CD4-positive, alpha-beta memory T cell (primary cell): ENCODE measurements at regions not wholly inside any gene's neighbourhood (a gene's known extent, or its start where the extent isn't known, plus 50 kb on each side); places are given as distances from the start of the nearest gene placed in this dataset.
A peak's percentile ranks its signal among the peaks of the same experiment; 100 is the strongest.

ENCODE experiments used
- CTCF ChIA-PET: fragments of 350-600 bp; sonication (Branson Sonifier 250); formaldehyde crosslinking; loops from one replicate; lab custom pipeline; 2021; ENCODE audit warnings: inconsistent platforms; ENCODE audit not compliant: partially characterized antibody; lab: Charles Lee
- POLR2A ChIA-PET: fragments of 350-600 bp; sonication (Branson Sonifier 250); formaldehyde crosslinking; loops from one replicate; lab custom pipeline; 2021; ENCODE audit not compliant: partially characterized antibody; lab: Charles Lee
- DNase-seq, 5 donors: peaks; one replicate each; pipeline versions ENCODE4 v3.0.0 to v3.0.0-alpha.2; 2020 to 2022; ENCODE audit warnings: mixed read lengths in 1 of 5
- H3K27ac ChIP-seq: one replicate; pipeline ENCODE4 v1.7.0; 2013; ENCODE audit warnings: low read depth, low read length
- H3K27me3 ChIP-seq: 2 replicates; pipeline ENCODE4 v1.7.0; 2013; ENCODE audit warnings: mild to moderate bottlenecking, low read length, moderate library complexity; ENCODE audit not compliant: insufficient read depth
- H3K36me3 ChIP-seq: 2 replicates; pipeline ENCODE4 v1.7.0; 2013; ENCODE audit warnings: mild to moderate bottlenecking, low read length, moderate library complexity; ENCODE audit not compliant: insufficient read depth
- H3K4me1 ChIP-seq: 2 replicates; pipeline ENCODE4 v1.7.0; 2013; ENCODE audit warnings: mild to moderate bottlenecking, low read length, moderate library complexity; ENCODE audit not compliant: insufficient read depth
- H3K4me3 ChIP-seq, 2 donors: one replicate each; pipeline ENCODE4 v1.7.0; 2013; ENCODE audit warnings: low read length in 2 of 2, mild to moderate bottlenecking in 1 of 2
- H3K9me3 ChIP-seq, 2 donors: one replicate each; pipeline ENCODE4 v1.7.0; 2013; ENCODE audit warnings: low read length in 2 of 2, control low read depth in 1 of 2; ENCODE audit not compliant: control insufficient read depth in 1 of 2
- H3K27ac Mint-ChIP-seq, 7 donors: one replicate each; pipeline ENCODE4 v1.8.0; 2020 to 2021; ENCODE audit warnings: mixed read lengths in 7 of 7, mild to moderate bottlenecking in 6 of 7, inconsistent platforms in 3 of 7, moderate library complexity in 3 of 7
- H3K27me3 Mint-ChIP-seq, 2 donors: one replicate each; pipeline ENCODE4 v1.8.0; 2020 to 2021; ENCODE audit warnings: mixed read lengths in 2 of 2
- H3K36me3 Mint-ChIP-seq, 2 donors: one replicate each; pipeline ENCODE4 v1.8.0; 2020 to 2021; ENCODE audit warnings: mixed read lengths in 2 of 2, inconsistent platforms in 1 of 2, mild to moderate bottlenecking in 1 of 2
- H3K4me1 Mint-ChIP-seq, 4 donors: one replicate each; pipeline ENCODE4 v1.8.0; 2020 to 2021; ENCODE audit warnings: mixed read lengths in 4 of 4, mild to moderate bottlenecking in 1 of 4
- H3K4me3 Mint-ChIP-seq, 8 donors: one replicate each; pipeline ENCODE4 v1.8.0; 2020 to 2021; ENCODE audit warnings: mixed read lengths in 8 of 8, mild to moderate bottlenecking in 7 of 8, moderate library complexity in 6 of 8, inconsistent platforms in 3 of 8
- H3K9me3 Mint-ChIP-seq, 8 donors: one replicate each; pipeline ENCODE4 v1.8.0; 2020 to 2021; ENCODE audit warnings: mixed read lengths in 8 of 8, mild to moderate bottlenecking in 5 of 8, inconsistent platforms in 3 of 8, moderate library complexity in 1 of 8
- intact Hi-C: fragments of 100-400 bp; cut with micrococcal nuclease; formaldehyde crosslinking; loops from one replicate; pipeline ENCODE4 v1.15.1; 2023

GRCh38 chr22:49052023-49052538 lies 775.6 kb downstream of the BRD1 start:
- ChIA-PET POLR2A (no interaction called here), CTCF (no interaction called here)
- no peaks in the 10 kb centered on the region for H3K9me3 ChIP-seq
- no peaks in the 10 kb centered on the region for H3K9me3 Mint-ChIP-seq
- peak overlapping the region in 3 of 7 donors; percentile 48 to 88 (median 53) for H3K27ac Mint-ChIP-seq
- H3K27me3 ChIP-seq, result no peaks in the 10 kb centered on the region
- H3K36me3 ChIP-seq, result no peaks in the 10 kb centered on the region
- intact Hi-C loops, result loop anchor here (10.0 kb wide), 1 partner anchor 1697 kb away; no protein-coding TSS in a partner anchor
- no peaks in the 10 kb centered on the region for H3K4me1 ChIP-seq
- no peak overlapping the region for H3K27ac ChIP-seq
- DNase-seq, result peak in 4 of 5 donors; percentile 15 to 54 (median 24)
- no peaks in the 10 kb centered on the region for H3K36me3 Mint-ChIP-seq
- H3K27me3 Mint-ChIP-seq, result peaks cover 0 to 14% of the 10 kb centered on the region in 2 donors
- peak overlapping the region in 7 of 8 donors; percentile 79 to 92 (median 83) for H3K4me3 Mint-ChIP-seq
- H3K4me3 ChIP-seq, result peak overlapping the region in 1 of 2 donors; percentile 41
- H3K4me1 Mint-ChIP-seq, result peaks cover 0 to 2% (median 1%) of the 10 kb centered on the region in 4 donors

GRCh38 chr22:49051491-49052022 lies 776.1 kb downstream of the BRD1 start:
- peak overlapping the region in 1 of 2 donors; percentile 41 for H3K4me3 ChIP-seq
- peak overlapping the region in 5 of 8 donors; percentile 13 to 92 (median 81) for H3K4me3 Mint-ChIP-seq
- H3K36me3 Mint-ChIP-seq, result no peaks in the 10 kb centered on the region
- DNase-seq, result no peak
- ChIA-PET POLR2A (no interaction called here), CTCF (no interaction called here)
- H3K27ac Mint-ChIP-seq, result no peak overlapping the region
- no peaks in the 10 kb centered on the region for H3K27me3 ChIP-seq
- H3K36me3 ChIP-seq, result no peaks in the 10 kb centered on the region
- no peaks in the 10 kb centered on the region for H3K9me3 Mint-ChIP-seq
- no peaks in the 10 kb centered on the region for H3K4me1 ChIP-seq
- intact Hi-C loops, result loop anchor here (10.0 kb wide), 1 partner anchor 1697 kb away; no protein-coding TSS in a partner anchor
- peaks cover 0 to 2% (median 1%) of the 10 kb centered on the region in 4 donors for H3K4me1 Mint-ChIP-seq
- H3K9me3 ChIP-seq, result no peaks in the 10 kb centered on the region
- no peak overlapping the region for H3K27ac ChIP-seq
- H3K27me3 Mint-ChIP-seq, result peaks cover 0 to 13% of the 10 kb centered on the region in 2 donors

DNA sequence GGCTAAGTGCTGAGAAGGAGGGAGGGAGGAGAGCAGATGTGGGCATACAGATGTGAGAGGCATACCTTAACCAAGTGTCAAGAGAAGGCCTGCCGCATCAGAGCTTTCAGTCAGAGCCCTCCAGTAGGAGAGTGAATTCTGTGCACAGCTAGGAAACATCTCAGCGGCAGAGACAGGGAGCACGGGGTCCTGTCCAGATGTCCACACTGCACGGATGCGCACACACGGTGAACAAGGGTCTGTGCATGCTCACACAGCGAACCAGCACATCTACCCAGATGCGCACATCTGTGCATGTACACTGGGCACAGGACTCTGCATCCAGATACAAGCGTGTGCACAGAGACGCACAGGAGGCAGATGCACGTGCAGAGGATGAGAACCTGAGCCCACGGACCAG lies 778.0 kb downstream of the BRD1 start:
- no peak for DNase-seq
- peaks cover 0 to 2% (median 1%) of the 10 kb centered on the region in 4 donors for H3K4me1 Mint-ChIP-seq
- peak overlapping the region in 1 of 8 donors; percentile 9 for H3K4me3 Mint-ChIP-seq
- POLR2A ChIA-PET, result no interaction called here
- no peaks in the 10 kb centered on the region for H3K36me3 Mint-ChIP-seq
- H3K4me1 ChIP-seq, result no peaks in the 10 kb centered on the region
- H3K27ac ChIP-seq, result no peak overlapping the region
- H3K4me3 ChIP-seq, result no peak overlapping the region
- no peaks in the 10 kb centered on the region for H3K9me3 ChIP-seq
- H3K9me3 Mint-ChIP-seq, result no peaks in the 10 kb centered on the region
- no peaks in the 10 kb centered on the region for H3K36me3 ChIP-seq
- intact Hi-C loops, result loop anchor here (10.0 kb wide), 1 partner anchor 1695 kb away; no protein-coding TSS in a partner anchor
- peaks cover 2 to 14% of the 10 kb centered on the region in 2 donors for H3K27me3 Mint-ChIP-seq
- H3K27me3 ChIP-seq, result no peaks in the 10 kb centered on the region
- H3K27ac Mint-ChIP-seq, result no peak overlapping the region
- CTCF ChIA-PET, result no interaction called here

DNA sequence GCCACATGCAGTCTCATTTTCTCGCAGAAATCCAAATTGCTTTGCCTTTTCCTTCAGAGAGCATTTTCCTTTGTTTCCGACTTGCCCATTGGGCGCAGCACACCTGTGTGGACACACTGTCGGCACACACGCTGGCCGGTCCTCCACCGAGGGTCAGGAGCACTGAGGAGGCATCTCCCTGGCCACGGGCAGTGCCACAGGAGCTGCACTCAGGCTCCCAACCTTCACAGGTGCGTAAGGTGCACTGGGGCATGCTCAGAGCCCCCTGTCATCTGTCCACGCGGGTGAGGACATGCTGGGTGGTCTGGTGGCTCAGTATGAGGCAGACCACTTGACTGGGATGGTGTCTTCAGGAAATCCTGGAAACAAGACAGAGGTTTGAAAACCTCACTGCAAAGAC lies 779.1 kb downstream of the BRD1 start:
- intact Hi-C loops, result no loop called here

GRCh38 chr22:49047447-49047846 lies 780.2 kb downstream of the BRD1 start:
- CTCF ChIA-PET, result interaction anchor here (0.8 kb wide), 1 partner anchor 258 kb away, joined by 3 read pairs; no protein-coding TSS in a partner anchor
- H3K9me3 Mint-ChIP-seq, result no peaks in the 10 kb centered on the region
- intact Hi-C loops, result no loop called here

More for the DNA sequence above, 779.1 kb downstream of the BRD1 start:
- no peaks in the 10 kb centered on the region for H3K36me3 Mint-ChIP-seq
- Histone ChIP-seq H3K27me3 (no peaks in the 10 kb centered on the region), H3K4me3 (no peak overlapping the region), H3K27ac (no peak overlapping the region), H3K9me3 (no peaks in the 10 kb centered on the region), H3K36me3 (no peaks in the 10 kb centered on the region), H3K4me1 (no peaks in the 10 kb centered on the region)
- H3K4me3 Mint-ChIP-seq, result no peak overlapping the region
- H3K4me1 Mint-ChIP-seq, result peaks cover 0 to 2% (median 1%) of the 10 kb centered on the region in 4 donors
- POLR2A ChIA-PET, result no interaction called here
- peaks cover 2 to 17% of the 10 kb centered on the region in 2 donors for H3K27me3 Mint-ChIP-seq
- CTCF ChIA-PET, result no interaction called here
- DNase-seq, result no peak
- H3K27ac Mint-ChIP-seq, result no peak overlapping the region
- no peaks in the 10 kb centered on the region for H3K9me3 Mint-ChIP-seq

DNA sequence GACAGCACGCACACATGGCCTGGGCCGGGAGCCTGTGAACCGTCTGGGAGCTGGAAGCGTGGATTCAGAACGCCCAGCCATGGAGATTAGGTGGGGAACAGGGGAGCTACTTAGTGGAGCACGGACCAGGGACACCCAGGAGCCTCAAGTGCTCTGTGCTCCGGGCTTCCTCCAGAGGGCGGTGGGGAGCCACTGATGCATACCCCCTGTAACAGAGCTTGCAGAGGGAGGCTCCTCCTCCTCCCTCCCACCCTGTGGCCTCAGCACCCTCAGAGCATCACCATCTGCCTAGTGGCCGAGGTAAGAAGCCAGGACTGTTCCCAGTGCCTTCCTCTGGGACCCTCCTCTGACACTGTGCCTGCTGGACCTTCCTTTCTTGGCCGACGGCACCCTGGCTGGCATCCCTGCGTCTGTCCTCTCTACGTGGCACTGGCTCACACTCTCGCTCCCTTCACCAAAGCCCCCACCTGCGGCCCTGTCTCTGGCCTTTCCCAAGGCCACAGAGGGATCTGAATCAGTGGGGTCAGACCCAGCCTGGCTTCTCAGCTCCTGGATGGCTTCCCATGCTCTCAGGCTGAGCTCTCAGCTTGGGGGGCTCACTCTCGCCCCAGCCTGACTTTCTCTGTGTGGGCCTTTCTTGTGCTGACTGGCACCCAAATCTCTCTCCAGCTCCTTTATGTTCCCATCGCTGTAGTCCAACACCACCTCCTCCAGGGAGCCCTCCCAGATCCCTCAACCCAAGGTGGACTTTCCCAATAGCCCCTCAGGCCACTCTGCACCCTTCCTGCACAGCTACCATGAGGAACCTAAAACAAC lies 780.9 kb downstream of the BRD1 start:
- intact Hi-C loops, result no loop called here
- no peaks in the 10 kb centered on the region for H3K9me3 ChIP-seq
- H3K27me3 ChIP-seq, result no peaks in the 10 kb centered on the region
- no peaks in the 10 kb centered on the region for H3K4me1 ChIP-seq
- no peaks in the 10 kb centered on the region for H3K9me3 Mint-ChIP-seq
- H3K36me3 Mint-ChIP-seq, result no peaks in the 10 kb centered on the region
- H3K27ac ChIP-seq, result no peak overlapping the region
- H3K4me3 Mint-ChIP-seq, result no peak overlapping the region
- H3K27me3 Mint-ChIP-seq, result peaks cover 2 to 17% of the 10 kb centered on the region in 2 donors
- no peak overlapping the region for H3K4me3 ChIP-seq
- ChIA-PET POLR2A (no interaction called here), CTCF (no interaction called here)
- peaks cover 0 to 2% (median 0%) of the 10 kb centered on the region in 4 donors for H3K4me1 Mint-ChIP-seq
- H3K36me3 ChIP-seq, result no peaks in the 10 kb centered on the region
- no peak overlapping the region for H3K27ac Mint-ChIP-seq
- DNase-seq, result peak in 1 of 5 donors; percentile 2

More at GRCh38 chr22:49047447-49047846, 780.2 kb downstream of the BRD1 start:
- H3K4me3 Mint-ChIP-seq, result no peak overlapping the region
- Histone ChIP-seq H3K36me3 (no peaks in the 10 kb centered on the region), H3K4me3 (no peak overlapping the region), H3K27me3 (no peaks in the 10 kb centered on the region), H3K9me3 (no peaks in the 10 kb centered on the region), H3K4me1 (no peaks in the 10 kb centered on the region), H3K27ac (no peak overlapping the region)
- POLR2A ChIA-PET, result no interaction called here
- peaks cover 0 to 2% (median 1%) of the 10 kb centered on the region in 4 donors for H3K4me1 Mint-ChIP-seq
- H3K36me3 Mint-ChIP-seq, result no peaks in the 10 kb centered on the region
- no peak overlapping the region for H3K27ac Mint-ChIP-seq
- peaks cover 2 to 15% of the 10 kb centered on the region in 2 donors for H3K27me3 Mint-ChIP-seq
- DNase-seq, result no peak

DNA sequence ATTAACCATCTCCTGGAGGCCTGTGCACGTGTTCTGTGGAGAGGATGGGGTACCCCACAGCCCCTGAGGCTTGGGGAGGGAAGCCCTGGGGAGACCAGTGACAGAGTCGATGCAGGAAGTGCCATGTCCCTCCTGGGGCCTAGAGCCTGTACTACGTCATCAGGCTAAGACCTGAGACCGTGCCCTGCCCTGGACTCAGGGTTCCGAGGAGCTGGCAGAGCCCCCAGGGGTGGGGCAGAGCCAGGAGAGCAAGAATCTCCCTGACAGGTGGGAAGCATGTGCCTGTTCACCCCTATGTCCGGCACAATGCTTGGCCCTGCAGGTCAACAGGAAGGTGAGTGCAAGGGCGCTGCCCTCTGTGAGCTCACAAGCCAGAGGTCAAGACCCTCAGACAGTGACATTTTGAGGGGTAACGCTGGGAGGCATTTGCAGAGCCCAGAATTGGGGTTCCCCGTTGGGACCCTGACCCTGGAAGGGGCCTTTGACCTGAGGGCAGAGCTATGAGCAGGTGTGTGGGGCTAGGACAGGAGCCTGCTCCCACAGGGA lies 781.6 kb downstream of the BRD1 start:
- Mint-ChIP-seq H3K4me3 (no peak overlapping the region), H3K27me3 (peaks cover 2 to 17% of the 10 kb centered on the region in 2 donors), H3K9me3 (no peaks in the 10 kb centered on the region), H3K4me1 (peaks cover 0 to 2% (median 0%) of the 10 kb centered on the region in 4 donors), H3K27ac (no peak overlapping the region), H3K36me3 (no peaks in the 10 kb centered on the region)
- ChIA-PET POLR2A (no interaction called here), CTCF (no interaction called here)
- Histone ChIP-seq H3K36me3 (no peaks in the 10 kb centered on the region), H3K4me3 (no peak overlapping the region), H3K27me3 (no peaks in the 10 kb centered on the region), H3K27ac (no peak overlapping the region), H3K4me1 (no peaks in the 10 kb centered on the region), H3K9me3 (no peaks in the 10 kb centered on the region)
- intact Hi-C loops, result no loop called here
- no peak for DNase-seq
